ENCODE measurements at regions not wholly inside any gene's neighbourhood (a gene's known extent, or its start where the extent isn't known, plus 50 kb on each side); places are given as distances from the start of the nearest gene placed in this dataset.

GRCh38 chr21:27647401-27647800 is 680.5 kb upstream of the ADAMTS5 start:
- TF ChIP-seq POLR2A (IDR thresholded peaks at IDR 0.05) (no peak), CTCF (IDR thresholded peaks at IDR 0.05) (no peak), POLR2AphosphoS5 (IDR thresholded peaks at IDR 0.05; ENCODE audit: insufficient read depth in 1 of 2, low read depth in 1 of 2) (no peak)

All from vagina (tissue), 2 donors.